ENCODE measurements at regions not wholly inside any gene's neighbourhood (a gene's known extent, or its start where the extent isn't known, plus 50 kb on each side); places are given as distances from the start of the nearest gene placed in this dataset.

DNA sequence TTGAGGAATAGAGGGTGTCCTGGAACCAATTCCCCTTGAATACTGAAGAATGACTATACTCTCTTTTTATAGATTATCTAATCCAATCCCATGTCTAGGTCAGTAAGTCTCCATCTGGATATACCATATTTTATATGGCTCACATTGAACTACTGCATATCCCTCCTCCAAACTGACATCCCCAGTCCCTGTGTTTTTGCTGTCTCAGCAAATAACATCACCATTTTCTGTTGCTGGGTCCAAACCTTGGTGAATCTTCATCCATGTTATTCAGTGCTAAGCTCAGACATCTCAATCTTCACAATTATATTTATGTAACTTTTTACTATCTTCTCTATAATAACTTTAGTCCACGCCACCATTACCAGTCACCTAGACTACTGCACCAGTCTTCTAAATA, 269.6 kb upstream of the CNTNAP4 start:
- TF ChIP-seq, protein P1, sequence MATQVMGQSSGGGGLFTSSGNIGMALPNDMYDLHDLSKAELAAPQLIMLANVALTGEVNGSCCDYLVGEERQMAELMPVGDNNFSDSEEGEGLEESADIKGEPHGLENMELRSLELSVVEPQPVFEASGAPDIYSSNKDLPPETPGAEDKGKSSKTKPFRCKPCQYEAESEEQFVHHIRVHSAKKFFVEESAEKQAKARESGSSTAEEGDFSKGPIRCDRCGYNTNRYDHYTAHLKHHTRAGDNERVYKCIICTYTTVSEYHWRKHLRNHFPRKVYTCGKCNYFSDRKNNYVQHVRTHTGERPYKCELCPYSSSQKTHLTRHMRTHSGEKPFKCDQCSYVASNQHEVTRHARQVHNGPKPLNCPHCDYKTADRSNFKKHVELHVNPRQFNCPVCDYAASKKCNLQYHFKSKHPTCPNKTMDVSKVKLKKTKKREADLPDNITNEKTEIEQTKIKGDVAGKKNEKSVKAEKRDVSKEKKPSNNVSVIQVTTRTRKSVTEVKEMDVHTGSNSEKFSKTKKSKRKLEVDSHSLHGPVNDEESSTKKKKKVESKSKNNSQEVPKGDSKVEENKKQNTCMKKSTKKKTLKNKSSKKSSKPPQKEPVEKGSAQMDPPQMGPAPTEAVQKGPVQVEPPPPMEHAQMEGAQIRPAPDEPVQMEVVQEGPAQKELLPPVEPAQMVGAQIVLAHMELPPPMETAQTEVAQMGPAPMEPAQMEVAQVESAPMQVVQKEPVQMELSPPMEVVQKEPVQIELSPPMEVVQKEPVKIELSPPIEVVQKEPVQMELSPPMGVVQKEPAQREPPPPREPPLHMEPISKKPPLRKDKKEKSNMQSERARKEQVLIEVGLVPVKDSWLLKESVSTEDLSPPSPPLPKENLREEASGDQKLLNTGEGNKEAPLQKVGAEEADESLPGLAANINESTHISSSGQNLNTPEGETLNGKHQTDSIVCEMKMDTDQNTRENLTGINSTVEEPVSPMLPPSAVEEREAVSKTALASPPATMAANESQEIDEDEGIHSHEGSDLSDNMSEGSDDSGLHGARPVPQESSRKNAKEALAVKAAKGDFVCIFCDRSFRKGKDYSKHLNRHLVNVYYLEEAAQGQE (IDR thresholded peaks at IDR 0.05) = no peak
- TF ChIP-seq POLR2A (IDR thresholded peaks at IDR 0.05; ENCODE audit: low read length) (no peak), EHMT2 (IDR thresholded peaks at IDR 0.05; ENCODE audit: low read depth) (no peak), BHLHE40 (IDR thresholded peaks at IDR 0.05; ENCODE audit: low read depth, low read length) (no peak), EP300 (IDR thresholded peaks at IDR 0.05) (no peak), ZFP36 (IDR thresholded peaks at IDR 0.05; ENCODE audit: borderline replicate concordance, partially characterized antibody) (no peak), NFE2L2 (conservative IDR thresholded peaks at IDR 0.05; ENCODE audit: low read length) (no peak), CEBPB (IDR thresholded peaks at IDR 0.05) (no peak), RAD21 (conservative IDR thresholded peaks at IDR 0.05 in 1 of 2, IDR thresholded peaks at IDR 0.05 in 1 of 2) (no peak)
- TF ChIP-seq, protein P2, sequence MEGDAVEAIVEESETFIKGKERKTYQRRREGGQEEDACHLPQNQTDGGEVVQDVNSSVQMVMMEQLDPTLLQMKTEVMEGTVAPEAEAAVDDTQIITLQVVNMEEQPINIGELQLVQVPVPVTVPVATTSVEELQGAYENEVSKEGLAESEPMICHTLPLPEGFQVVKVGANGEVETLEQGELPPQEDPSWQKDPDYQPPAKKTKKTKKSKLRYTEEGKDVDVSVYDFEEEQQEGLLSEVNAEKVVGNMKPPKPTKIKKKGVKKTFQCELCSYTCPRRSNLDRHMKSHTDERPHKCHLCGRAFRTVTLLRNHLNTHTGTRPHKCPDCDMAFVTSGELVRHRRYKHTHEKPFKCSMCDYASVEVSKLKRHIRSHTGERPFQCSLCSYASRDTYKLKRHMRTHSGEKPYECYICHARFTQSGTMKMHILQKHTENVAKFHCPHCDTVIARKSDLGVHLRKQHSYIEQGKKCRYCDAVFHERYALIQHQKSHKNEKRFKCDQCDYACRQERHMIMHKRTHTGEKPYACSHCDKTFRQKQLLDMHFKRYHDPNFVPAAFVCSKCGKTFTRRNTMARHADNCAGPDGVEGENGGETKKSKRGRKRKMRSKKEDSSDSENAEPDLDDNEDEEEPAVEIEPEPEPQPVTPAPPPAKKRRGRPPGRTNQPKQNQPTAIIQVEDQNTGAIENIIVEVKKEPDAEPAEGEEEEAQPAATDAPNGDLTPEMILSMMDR (IDR thresholded peaks at IDR 0.05) = no peak
- TF ChIP-seq, protein P3, sequence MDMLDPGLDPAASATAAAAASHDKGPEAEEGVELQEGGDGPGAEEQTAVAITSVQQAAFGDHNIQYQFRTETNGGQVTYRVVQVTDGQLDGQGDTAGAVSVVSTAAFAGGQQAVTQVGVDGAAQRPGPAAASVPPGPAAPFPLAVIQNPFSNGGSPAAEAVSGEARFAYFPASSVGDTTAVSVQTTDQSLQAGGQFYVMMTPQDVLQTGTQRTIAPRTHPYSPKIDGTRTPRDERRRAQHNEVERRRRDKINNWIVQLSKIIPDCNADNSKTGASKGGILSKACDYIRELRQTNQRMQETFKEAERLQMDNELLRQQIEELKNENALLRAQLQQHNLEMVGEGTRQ (IDR thresholded peaks at IDR 0.05) = no peak
- TF ChIP-seq, protein P4, sequence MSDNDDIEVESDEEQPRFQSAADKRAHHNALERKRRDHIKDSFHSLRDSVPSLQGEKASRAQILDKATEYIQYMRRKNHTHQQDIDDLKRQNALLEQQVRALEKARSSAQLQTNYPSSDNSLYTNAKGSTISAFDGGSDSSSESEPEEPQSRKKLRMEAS (IDR thresholded peaks at IDR 0.05) = no peak
